ENCODE measurements at regions not wholly inside any gene's neighbourhood (a gene's known extent, or its start where the extent isn't known, plus 50 kb on each side); places are given as distances from the start of the nearest gene placed in this dataset.

DNA sequence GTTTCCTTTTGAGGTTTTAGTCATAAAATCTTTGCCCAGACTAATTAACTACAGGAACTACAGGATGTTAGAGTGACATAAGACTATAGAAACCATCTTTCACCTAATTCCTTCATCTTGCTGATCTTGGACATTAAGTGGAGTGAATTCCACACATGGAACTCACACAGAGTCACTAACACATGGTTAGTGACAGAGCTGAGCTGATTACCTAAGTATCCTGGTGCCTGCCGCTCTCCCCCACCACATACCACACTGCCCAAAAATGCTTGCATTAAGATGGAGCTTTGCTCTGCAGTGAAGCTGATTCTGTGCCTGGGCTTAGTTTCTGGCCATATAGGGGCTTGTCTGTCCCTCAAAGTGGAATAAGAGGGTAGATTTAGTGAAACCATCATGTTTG is 332.9 kb upstream of the NT5C1B start:
- DNase-seq: no peak

- DNase-seq: peak; percentile 56
Measured at GRCh38 chr2:18918280-18918679, 328.9 kb upstream of the NT5C1B start.

- DNase-seq: no peak
Measured at GRCh38 chr2:18915227-18915626, 325.9 kb upstream of the NT5C1B start.

GRCh38 chr2:18913512-18913911 is 324.1 kb upstream of the NT5C1B start:
- DNase-seq: no peak

GRCh38 chr2:18912225-18912888 is 323.0 kb upstream of the NT5C1B start:
- no peak for DNase-seq

GRCh38 chr2:18911416-18911815 is 322.0 kb upstream of the NT5C1B start:
- no peak for DNase-seq

DNA sequence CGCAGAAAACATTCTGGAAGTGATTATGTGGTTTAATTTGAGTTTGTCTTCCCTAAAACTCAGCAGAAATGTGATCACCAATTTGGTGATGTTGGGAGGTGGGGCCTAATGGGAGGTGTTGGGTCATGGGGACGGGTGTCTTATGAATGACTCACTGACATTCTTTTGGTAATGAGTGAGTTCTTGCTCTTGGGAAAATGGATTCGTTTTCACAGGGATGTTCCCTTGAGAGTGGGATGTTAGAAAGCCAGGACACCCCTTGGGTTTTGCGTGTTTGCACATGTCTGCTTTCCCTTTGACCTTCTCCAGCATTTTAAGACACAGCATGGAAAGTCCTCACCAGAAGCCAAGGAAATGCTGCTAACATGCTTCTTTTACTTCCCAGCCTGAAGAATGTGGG is 321.5 kb upstream of the NT5C1B start:
- DNase-seq: no peak

DNA sequence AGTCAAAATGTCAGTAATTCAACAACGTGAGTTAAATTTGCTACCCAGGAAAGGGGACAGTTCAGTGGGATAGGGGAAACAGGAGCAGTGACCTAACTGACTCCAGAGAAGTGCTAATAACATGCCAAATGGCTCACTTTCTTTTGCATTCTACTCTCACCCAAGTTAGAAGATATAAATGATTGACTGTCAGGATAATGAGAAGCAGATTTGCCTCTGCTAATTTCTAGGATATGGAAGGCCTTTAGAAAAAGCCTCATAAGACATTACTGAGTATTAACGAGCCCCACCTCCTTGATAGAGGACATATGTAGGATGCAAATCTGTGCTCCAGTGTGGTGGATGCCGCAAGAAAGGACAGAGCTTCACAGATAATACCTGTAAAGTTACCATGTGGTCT is 318.6 kb upstream of the NT5C1B start:
- no peak for DNase-seq

DNA sequence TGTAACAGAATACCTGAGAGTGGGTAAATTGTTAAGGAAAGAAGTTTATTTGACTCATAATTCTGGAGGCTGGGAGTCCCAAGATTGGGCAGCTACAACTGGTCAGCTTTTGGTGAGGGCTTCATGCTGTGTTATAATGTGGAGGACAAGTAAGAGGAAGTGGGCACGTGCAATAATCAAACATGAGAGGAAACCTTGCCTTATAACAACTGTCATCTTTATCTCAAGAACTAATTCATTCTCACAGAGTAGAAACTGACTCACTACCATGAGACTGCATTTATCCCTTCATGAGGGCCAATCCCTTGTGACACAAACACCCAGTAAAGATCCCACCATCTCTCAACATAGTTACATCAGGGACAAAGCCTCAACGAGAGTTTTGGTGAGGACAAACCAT is 318.1 kb upstream of the NT5C1B start:
- no peak for DNase-seq

GRCh38 chr2:18903750-18904149 is 314.4 kb upstream of the NT5C1B start:
- DNase-seq: no peak

- DNase-seq: no peak
Measured at GRCh38 chr2:18901242-18901641, 311.9 kb upstream of the NT5C1B start.

GRCh38 chr2:18900691-18901141 is 311.3 kb upstream of the NT5C1B start:
- DNase-seq: no peak

- no peak for DNase-seq
Measured at GRCh38 chr2:18899725-18900124, 310.4 kb upstream of the NT5C1B start.

DNA sequence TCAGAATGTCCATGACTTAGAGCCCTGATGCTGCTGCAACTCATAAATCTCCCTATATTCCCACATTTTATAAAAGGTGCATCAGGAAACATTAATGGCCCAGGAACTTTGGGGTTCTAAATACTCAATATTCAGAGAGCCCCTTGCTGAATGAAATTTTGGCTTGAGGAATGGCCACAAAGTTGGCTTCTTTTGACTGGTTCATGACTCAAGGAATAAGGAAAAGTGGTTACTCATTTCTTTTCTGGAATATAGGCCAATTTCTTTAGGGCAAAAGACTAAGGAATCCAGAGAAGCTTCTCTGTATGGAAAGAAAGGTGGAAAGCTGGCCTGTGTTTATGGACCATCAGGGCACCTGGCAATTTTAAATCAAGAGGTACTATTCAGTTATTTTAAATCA is 308.9 kb upstream of the NT5C1B start:
- DNase-seq: no peak

DNA sequence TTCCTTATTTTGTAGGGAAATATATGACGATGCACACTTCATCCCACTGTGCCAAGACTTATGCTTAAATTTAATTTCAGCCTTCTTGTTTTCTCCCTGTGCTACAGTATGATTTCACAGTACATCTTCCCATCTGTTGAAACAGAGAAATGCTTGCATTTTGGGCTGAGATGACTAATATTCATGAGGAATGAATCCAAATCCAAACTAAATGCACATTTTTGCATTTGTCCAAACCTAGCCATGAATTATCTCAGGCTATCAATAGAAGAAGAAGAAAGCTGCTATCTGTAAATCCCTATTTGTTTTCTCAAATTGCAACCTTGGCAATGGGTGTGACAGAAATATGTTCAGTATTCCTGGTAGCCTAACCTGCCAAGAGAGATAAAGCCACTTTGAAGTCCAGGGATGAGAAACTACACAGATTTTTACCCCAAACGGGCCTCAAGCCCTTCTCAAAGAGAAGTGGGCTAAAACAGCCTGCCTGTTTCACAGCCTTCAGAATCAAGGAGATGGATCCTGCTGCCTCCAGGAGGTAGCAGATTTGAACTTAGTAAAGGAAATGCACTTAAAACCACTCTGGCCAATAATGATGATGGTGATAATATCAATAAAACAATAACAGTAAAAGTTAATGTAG is 306.9 kb upstream of the NT5C1B start:
- DNase-seq: no peak

GRCh38 chr2:18891600-18892345 is 302.4 kb upstream of the NT5C1B start:
- no peak for DNase-seq

GRCh38 chr2:18889565-18890332 is 300.4 kb upstream of the NT5C1B start:
- DNase-seq: no peak

DNA sequence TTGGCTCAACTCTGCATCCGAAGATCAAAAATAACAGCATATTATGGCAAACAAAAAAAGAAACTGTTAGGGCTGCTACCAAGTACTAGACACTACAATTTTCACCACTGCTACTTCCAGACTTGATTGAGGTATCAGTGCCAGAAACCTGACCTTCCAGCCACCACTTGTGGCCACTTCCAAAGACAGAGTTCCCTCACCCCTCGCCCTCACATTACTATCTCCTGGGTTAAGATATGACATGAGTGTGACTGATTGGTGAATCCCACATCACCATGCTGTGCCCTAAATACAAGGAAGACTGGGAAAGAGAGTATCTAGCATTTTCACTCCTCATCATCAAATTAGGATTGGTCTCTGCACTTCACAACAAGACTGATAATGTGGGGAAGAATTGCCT is 296.1 kb upstream of the NT5C1B start:
- no peak for DNase-seq

- peak; percentile 44 for DNase-seq
Measured at GRCh38 chr2:18883616-18884456, 294.5 kb upstream of the NT5C1B start.

DNA sequence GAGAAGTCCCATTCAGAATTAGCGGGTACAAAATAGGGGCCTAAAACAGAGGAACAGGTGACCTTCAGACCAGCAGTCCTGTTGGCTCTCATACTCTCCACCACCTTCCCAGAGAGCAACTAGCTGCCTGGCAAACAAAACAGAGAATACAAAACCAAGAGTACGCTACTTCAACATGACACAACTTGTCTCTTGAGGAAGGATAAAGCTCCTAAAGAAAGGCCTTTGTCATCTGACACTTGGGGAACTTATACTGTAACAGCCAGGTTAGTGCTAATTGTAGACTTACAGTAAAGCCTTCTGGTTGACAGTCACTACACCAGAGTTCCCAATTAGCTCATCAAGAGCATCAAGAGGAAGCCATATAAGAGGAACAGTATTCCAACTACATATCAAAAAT is 282.1 kb upstream of the NT5C1B start:
- no peak for DNase-seq

GRCh38 chr2:18870307-18870706 is 280.9 kb upstream of the NT5C1B start:
- no peak for DNase-seq

- DNase-seq: no peak
Measured at GRCh38 chr2:18861951-18862350, 272.6 kb upstream of the NT5C1B start.

All from NCI-H82 (cell line).